Hepatic stellate cell (primary cell): ENCODE measurements at regions not wholly inside any gene's neighbourhood (a gene's known extent, or its start where the extent isn't known, plus 50 kb on each side); places are given as distances from the start of the nearest gene placed in this dataset.
"Not testable (repeated sequence)": the region's sequence is repeated elsewhere in the genome, so short reads cannot be mapped to it uniquely, and the experiment has no call there.

Experiments used
- DNase-seq: peaks from one replicate; pipeline ENCODE4 v3.0.0; 2011; ENCODE audit warnings: low spot score

DNA sequence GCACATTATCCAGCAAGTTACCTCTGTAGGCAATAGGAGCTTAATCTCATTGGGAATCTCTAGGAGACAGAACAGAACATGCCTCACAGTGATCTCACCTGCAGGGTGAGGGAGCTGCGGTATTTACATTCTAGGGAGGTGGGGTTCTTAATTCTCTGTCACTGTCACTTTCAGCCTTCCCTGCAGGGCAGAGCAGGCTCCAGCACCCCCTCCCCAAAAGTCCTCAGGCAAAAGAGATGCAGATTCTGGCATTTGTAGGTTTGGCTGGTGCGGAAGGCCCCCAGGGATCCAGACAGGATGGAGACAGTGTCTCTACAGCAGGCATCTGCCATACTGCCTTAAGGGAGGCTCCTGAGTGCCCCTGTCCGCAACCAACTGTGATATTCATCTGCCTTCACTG lies 166.4 kb upstream of the ATP6AP2 start:
- no peak for DNase-seq

DNA sequence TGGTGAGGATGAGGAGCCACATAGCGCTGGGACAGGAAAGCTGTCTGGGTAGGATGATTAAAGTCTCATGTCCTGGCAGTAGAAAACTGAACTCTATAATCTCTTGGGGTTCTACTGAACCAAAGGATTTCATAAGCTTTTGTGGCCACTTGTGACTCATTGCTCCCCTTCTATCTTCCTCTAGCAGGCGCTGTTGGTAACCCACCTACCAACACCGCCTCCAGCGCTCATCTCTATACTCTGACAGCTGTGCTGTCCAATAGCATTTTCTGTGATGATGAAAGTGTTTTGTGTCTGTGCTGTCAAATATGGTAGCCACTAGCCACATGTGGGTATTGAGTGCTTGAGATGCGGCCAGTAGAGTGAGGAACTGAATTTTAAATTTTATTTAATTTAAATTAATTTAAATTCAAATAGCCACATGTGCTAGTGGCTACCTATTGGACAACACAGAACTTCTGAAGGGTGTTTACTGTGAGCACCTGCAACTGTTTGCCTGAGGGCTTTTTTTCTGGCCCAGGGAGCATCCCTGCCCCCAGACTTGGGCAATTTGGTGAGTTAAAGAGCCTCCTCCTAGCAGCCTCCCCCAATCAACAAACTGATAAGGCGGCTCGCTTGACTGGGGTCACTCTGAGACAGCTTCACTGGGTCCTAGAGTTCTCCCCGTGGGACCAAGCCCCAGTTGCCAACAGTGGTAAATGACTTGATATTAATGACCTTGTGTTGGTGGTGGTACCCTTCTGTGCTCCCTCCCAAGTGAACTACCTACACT lies 169.2 kb upstream of the ATP6AP2 start:
- DNase-seq = no peak

DNA sequence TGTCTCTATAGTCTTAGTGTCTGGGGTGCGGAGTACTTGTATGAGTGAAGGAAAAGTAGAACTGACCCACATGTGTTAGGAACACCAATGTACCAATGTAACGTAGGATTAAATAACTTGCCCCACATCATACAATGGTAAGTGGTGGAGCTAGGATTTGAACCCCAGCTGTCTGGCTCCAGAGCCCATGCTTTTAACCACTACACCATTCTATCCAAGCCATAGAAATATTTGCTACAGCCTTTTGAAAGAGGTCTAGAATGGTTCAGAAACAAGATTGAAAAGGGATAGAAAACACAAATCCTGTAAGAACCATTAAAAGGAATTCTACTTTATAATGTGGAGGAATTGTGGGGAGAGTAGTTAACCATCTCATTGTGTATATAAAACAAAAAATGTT lies 169.9 kb upstream of the ATP6AP2 start:
- DNase-seq = no peak

DNA sequence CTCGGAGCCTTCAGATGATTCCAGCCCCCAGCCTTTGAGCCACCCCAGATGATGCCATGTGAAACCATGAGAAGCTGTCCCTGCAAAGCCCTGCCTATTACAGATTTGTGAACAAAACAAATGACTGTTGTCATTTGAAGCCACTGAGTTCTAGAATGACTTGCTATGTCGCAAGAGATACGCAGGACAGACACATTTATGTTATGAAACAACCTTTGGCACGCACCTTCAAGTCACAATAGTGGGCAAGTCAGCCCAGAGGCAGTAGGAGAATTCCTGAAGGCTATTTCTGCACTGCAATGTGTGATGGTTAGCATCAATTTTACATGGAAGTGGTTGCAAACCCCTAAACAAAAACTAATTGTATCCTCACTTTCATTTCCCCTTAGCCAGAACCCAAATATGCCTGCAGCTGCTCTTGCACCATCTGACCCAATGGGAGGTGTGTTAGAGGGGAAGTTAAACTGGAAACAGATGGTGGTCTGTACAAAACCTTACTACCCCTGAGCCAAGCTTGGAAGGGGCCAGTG lies 174.4 kb upstream of the ATP6AP2 start:
- no peak for DNase-seq

DNA sequence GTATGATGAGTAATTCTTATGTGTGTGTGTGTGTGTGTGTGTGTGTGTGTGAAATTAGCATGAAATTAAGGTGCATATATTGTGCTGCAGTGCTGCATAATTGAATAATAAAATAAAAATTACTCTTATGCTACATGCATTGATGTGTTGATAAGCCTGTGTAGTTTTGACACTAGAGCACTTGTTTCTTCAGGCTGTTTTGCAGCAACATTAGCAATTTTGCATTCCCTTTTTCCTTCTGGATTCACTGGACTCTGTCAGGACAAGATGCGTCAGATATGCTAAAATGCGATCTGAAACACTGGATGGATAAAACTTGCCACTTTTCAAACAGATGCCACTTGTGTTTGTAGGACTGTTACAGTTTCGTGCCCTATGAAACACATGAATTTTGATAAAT lies 175.4 kb upstream of the ATP6AP2 start:
- DNase-seq = no peak

DNA sequence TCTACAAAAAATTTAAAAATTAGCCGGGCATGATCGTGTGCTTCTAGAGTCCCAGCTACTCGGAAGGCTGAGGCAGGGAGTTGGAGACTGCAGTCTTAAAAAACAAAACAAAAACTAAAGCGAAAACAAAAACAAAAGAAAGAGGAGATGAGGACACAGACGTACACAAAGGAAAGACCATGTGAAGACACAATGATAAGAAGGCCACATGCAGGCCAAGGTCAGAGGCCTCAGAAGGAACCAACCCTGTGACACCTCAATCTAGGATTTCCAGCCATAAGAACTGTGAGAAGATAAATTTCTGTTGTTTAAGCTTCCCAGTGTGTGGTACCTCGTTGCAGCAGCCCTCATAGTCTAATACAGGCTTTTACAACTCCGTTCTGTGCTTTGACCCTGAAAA lies 177.0 kb upstream of the ATP6AP2 start:
- DNase-seq = no peak

DNA sequence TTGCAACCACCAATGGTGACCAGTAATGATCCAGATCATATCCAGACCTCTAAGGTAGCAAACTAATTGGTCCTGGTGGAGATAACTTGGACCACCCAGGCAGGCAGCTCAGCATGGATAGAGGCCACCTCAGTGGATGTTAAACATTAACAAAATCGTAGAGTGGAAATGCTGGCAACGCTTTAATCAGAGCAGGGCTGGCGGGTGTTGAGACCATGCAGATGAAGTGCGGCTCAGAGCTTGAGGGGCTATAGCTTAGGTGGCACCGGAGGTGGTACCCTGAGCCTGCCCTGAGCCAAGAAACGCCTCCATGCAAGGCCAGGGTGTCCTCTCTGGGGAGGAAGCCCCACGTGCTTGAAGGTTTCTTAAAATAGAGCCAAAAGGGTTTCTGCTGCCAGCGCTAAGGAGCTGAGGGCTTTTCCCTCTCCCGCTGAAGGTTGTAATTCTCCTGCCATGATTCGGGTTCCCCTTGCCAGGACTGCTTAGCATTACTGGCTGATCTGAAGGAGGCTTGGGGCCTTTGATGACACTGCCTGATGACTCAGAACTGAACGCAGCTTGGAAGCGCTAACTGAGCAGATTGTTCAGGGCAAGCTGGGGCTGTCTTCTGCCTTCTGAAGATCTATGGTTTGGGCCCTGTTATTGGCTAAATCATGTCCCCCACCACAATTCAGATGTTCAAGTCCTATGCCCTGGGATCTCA lies 177.8 kb upstream of the ATP6AP2 start:
- peak; percentile 34 for DNase-seq

DNA sequence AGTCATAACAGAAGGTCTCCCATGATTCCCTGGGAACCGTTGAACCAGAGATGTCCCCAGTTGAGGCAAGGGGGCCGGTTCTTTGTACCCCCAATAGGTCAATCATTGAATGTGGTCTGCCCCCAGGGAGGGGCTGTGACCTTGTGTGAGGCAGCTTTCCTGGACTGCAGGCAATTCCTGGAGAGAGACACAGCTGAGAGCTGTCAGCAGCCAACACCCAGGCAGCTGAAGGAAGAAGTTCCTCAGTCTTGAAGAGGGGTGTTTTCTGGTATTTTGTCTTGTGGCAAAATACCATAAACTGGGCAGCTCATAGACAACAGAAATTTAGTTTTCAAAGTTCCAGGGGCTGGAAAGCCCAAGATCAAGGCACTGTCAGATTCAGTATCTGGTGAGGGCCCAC lies 185.7 kb upstream of the ATP6AP2 start:
- no peak for DNase-seq

DNA sequence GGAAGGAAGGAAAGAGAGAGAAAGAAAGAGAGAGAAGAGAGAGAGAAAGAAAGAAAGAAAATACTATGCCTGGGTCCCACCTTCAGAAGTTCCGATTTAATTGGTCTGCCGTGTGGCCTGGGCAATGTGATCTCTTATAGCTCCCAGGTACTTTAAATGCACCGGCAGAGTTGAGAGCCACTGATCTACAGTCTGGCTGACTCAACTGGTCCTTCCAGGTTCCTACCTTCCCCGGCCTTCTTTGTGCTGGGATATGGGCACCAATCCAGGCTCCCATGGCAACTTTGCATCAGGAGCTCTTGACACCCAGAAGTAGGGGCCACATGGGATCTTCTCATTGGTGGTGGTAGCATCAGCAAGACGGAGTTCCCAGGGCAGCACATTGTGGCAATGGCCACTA lies 186.5 kb upstream of the ATP6AP2 start:
- DNase-seq = no peak

DNA sequence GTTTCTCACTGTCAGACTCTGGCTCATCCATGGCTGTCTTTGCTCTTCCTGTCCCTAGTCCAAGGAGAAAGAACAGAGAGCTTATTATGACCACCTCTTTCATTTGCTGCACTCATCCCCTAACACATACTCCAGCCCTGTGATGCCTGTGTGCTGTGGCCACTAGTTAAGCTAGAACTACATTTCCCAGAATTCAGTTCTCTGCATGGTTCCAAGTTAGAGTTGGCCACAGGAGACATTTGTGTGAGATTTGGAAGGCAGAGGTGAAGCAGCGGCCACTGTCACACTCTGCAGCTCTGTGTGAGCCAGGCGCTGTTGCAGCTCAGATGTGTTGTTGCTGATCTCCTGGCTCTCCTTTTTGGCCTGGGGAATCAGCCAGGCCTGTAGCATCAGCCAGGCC lies 188.2 kb upstream of the ATP6AP2 start:
- DNase-seq = no peak

DNA sequence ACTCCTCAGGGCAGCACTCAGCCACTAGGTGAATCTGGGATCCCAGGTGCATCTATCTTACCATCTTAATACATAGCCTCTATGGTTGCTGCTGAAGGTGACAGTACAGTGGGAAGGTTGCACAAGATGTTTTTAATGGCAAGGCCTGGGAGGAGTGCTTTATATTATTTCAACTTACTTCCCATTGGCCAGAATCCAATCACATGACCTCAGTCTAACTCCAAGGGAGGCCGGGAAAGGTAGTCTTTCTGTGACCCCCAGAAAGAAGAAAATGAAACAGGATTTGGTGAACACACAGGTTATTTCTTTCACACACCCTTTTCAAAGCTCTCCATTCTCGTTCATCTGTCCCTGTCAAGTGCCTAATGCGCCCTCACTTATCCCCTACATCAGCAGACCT lies 189.1 kb upstream of the ATP6AP2 start:
- no peak for DNase-seq

DNA sequence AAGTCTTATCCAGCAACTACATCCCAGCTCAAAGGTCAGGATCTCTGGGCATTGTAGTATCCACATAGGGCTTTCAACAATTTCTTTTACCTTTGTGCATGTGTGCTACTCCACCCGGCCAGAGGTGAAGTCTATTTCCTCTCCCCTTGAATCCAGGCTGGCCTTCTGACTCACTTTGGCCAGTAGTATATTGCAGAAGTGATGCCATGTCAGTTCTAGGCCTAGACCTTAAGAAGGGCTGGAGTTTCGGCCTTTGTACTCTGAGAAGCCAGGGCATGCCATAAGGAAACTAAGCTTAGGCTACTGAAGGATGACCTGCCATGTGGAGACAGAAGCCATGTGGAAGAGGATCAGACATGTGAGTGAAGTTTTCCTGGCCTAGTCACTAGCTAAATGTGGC lies 191.2 kb upstream of the ATP6AP2 start:
- no peak for DNase-seq

DNA sequence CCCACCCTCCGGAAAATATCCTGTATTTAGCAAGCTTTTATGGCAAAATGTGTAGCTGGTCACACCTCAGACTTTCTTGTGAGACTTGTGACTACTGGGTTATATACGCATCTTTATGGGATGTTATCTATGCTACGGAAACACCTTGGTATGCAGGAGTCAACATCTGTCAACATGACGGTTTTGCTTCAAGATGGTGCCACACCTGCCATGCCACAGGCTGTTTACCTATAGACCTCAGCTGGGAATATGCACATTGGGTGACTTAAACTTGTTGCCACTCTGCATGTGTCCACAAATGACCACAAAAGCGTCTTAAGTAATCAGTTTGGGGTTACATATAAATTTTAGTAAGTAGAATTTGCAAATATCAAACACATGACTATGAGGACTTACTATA lies 192.3 kb upstream of the ATP6AP2 start:
- DNase-seq = no peak

DNA sequence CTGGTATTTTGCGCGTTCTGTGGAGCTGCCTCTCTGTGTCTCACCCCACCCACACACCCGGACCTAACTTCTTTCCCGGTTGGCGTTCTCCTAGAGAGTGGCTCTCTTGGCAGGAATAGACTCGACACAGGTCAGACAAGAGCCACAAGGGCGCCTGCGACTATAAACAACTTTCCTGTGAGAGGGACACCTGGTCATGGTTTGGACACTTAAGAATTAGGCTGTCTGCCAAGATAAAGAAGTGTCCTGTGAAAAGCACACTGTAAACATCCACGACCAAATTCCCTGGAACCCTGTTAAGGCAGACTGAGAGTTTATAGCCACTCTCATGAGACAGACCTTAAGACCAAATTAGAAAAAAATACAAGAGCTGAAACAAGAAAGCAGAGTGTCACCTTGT lies 192.9 kb upstream of the ATP6AP2 start:
- DNase-seq = not testable (repeated sequence)

DNA sequence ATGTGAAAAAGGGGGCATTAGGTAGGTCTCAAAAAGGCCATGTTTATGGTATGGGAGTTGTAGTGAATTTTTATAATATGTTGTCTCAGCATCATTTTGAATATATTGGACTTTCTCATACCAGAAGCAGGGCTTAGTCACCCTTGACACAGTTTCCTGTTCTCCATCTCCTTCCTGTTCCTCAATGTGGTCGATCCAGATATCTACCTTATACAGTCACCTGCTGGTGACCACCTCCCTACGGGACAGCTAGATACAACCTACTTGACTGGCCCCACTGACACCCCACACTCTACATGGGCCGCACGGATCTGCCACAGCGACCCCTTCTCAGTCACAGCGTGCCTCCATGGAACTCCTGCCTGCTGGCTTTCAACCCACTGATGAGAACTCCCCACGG lies 193.5 kb upstream of the ATP6AP2 start:
- DNase-seq = not testable (repeated sequence)

DNA sequence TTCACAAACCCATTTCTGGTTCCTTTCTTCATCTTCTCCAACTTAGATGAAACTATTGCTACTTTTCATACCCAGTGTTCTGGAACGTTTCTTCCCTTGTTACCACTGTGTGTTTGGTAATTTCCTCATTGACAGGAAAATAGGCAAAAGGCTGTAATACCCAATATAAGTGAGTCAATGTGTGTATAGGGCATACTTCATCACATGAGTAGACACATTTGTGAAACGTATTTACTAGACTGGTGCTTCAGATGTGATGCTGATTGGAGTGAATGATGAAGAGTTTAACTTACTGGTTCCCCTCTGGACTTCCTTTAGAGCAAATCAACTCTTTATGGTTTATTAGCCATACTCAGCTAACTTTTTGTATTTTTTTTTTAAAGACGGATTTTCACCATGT lies 195.1 kb upstream of the ATP6AP2 start:
- DNase-seq = no peak

DNA sequence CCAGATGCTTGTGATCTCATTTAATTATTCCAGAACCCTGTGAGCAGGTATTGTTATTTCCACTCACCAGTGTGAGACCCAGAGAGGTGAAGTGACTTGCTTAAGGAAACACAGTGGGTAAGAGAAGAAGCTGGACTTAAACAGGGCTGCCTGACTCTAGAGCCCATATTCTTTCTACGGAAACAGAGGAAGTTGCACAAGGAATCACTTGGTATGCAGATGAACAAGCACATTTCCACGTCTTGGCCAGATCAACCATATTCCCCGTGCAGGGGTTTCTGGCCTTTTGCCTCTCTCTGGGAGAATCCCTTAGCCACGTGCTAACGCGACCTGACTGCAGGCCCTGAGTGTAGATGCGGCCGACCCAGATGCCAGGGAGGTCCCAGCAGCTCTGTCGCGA lies 195.5 kb upstream of the ATP6AP2 start:
- DNase-seq = no peak

DNA sequence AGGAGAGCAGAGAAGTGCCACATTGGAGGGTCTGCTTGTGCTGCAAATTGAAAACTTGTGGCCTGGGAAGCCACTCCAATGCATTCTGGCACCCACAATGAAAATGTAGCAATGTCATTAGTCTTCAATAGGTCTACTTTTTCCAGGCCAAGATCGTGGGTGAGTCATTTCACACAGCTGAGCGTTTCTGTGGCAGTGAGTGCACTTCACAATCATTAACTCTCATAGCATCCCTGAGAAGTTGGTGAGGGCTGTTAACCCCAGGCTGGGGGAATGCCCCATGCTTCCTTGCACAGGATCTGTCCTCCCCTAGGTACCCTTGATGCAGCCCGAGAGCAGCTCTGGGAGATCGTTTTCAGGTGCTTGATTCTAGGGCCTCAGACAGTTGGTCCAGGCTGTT lies 196.8 kb upstream of the ATP6AP2 start:
- DNase-seq = no peak

DNA sequence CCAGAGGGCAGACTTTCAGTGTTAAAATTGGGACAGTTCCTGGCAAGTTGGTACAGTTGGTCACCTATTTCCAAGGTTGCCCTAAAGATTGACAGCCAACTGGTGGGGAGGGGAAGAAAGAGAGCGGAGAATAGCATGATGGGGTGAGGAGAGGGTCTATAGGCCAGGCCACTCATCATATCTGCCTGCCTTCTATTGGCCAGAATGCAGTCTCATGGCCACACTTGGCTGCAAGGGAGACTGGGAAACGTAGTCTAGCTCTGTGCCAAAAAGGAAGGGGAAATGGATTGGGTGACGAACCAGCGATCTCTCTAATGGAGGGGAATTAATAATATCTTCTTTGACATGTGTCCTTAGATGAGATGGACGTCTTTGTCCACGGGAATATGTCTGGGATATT lies 197.4 kb upstream of the ATP6AP2 start:
- DNase-seq = no peak

DNA sequence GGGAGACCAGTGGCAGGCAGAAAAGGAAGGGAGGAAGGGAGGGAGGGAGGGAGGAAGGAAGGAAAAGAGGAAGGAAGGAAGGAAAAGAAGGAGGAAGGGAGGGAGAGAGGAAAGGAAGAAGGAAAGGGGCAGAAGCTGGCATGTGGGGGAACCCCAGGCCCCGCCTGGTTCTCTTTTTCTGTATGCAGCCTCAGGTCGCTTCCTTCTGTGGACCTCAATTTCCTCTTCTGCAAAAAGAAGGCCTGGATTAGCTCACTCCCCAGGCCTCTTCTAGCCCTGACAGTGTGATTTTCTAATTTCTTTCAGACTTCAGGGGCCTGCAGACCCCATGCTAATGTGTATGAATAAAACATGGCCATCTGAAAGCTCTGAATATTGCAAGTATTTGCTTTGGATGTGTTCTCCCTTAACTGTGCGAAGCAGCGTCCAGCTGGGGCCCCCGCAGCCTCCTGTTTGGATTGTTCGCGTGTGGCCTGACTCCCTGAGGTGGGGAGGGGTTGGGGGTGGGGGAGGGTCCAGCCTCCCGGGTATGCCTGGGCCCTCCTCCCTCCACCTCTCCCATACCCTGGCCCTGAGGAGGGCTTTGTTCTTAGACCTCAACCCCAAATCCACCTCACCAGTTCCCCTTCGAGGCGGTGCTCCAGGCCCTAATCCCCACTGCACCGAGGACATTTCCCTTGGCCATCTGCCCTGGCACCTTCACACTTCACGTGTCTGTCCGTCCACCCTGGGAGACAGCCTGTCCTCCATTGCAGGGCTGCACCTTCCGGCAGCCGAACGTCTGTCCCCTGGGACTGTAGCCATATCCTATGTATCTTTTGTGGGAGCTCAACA lies 199.9 kb upstream of the ATP6AP2 start:
- DNase-seq = no peak

DNA sequence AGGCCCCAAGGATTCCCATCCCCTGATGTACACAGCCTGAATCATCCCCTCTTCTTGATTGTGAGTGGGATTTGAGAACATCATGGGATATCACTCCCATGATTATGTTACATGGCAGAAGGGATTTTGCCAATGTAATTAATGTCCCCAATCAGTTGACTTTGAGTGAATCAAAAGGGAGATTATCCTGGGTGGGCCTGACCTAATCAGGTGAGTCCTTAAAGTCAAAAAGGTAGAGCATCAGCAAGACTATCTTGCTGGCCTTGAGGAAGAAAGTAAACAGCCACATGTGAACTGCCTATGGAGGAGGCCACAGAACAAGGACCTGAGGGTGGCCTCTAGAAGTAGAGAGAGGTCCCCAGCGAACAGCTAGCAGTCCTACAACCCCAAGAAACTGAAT lies 203.1 kb upstream of the ATP6AP2 start:
- no peak for DNase-seq

DNA sequence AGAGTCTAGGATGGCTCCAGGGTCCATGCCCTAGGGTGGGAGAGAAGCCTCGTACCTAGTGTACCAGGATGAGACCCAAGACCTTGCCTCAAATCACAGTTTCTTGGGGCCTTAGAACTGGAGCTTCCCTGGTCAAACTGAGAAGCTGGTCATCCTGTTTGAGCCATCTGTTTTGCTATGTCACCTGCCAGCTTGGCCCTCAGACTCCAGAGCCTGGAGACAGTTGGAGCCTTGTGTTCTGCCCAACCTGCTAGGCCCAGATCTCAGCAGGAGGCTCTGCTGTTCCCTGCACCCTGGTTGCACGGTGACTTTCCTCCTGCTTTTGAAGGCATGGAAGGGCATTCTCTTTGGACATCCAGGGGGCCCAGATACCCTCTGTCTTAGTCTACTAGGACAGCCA lies 206.3 kb upstream of the ATP6AP2 start:
- DNase-seq = no peak

DNA sequence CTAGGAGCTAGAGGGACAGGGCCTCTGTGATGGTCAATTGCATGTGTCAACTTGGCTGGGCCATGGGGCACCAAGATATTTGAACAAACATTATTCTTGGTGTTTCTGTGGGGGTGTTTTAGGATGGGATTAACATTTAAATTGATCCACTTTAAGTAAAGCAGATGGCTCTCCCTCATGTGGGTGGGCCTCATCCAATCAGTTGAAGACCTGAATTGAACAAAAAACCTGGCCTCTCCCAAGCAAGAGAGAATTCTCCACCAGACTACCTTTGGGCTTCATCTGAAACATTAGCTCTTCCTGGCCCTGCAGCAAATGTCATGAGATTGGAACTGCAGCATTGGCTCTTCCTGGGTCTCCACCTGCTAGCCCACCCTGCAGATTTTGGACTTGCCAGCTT lies 207.1 kb upstream of the ATP6AP2 start:
- no peak for DNase-seq
